ENCODE measurements at regions not wholly inside any gene's neighbourhood (a gene's known extent, or its start where the extent isn't known, plus 50 kb on each side); places are given as distances from the start of the nearest gene placed in this dataset.

DNA sequence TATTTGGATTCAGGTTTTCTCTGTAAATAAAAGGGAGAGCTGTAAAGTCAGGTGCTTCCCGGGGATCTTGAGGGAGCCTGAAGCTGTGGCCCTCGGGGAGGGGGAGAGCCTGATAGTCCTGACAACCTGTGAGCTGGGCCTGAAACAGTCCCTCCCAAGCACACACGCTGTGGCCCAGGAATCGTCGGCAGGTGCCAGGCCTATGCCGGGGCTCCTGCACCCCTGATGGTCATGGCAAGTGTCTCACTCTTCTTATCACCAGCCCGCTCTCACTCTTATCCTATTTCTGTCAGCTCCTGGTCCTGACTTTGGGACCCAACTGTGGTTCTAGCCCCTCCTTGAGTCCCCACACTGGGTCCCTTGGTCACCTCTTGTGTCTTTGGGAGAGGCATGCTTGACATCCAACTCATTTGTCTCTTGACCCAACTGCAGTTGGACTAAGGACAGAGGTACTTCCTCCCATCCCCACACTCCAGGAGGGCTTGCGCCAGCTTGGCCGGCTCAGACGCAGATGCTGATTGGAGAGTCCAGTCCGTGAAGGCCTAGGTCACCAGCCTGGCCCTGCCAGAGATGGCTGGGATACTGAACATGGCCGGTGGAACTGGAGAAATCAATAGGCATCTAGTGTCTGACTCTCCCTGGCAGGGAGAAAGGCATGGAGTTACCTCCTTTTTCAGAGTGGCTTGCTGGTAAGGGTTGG, 170.5 kb upstream of the WSCD1 start:
- Histone ChIP-seq H3K9me1 (ENCODE audit: insufficient read depth, low read length) (no peaks in the 10 kb centered on the region), H4K91ac (ENCODE audit: insufficient read depth, low read depth, low read length) (no peak overlapping the region), H3K9ac (ENCODE audit: low read depth, low read length) (no peak overlapping the region), H3K18ac (ENCODE audit: low read depth, low read length) (no peak overlapping the region), H2BK120ac (ENCODE audit: low read depth, low read length) (no peak overlapping the region), H2BK20ac (ENCODE audit: low read depth, low read length) (no peak overlapping the region), H2BK15ac (ENCODE audit: low read depth, low read length) (no peak overlapping the region), H2AFZ (replicated peaks; ENCODE audit: low read length, poor library complexity) (no peak overlapping the region), H3K14ac (replicated peaks; ENCODE audit: low read depth, low read length) (no peak overlapping the region), H4K5ac (ENCODE audit: low read depth, low read length) (no peak overlapping the region), H3K4me2 (ENCODE audit: low read depth, low read length) (no peak overlapping the region), H3K79me1 (ENCODE audit: low read depth in 1 of 2, low read length in 2 of 2) (no peaks in the 10 kb centered on the region), H2BK5ac (ENCODE audit: low read depth, low read length, poor library complexity, severe bottlenecking) (no peak overlapping the region), H3K4me3 (ENCODE audit: insufficient read depth, low read depth, low read length) (no peak overlapping the region), H2AK5ac (ENCODE audit: low read depth, low read length) (no peak overlapping the region), H3K27me3 (ENCODE audit: control insufficient read depth, insufficient read depth, low read length) (no peaks in the 10 kb centered on the region), H3K23ac (ENCODE audit: low read depth, low read length) (no peak overlapping the region), H3K4me1 (ENCODE audit: control insufficient read depth, insufficient read depth, low read length) (no peaks in the 10 kb centered on the region), H3K9me3 (ENCODE audit: control insufficient read depth, insufficient read depth, low read length) (peaks cover 12% of the 10 kb centered on the region), H3K36me3 (ENCODE audit: control insufficient read depth, insufficient read depth, low read length) (no peaks in the 10 kb centered on the region), H2AK9ac (replicated peaks; ENCODE audit: low read depth, low read length, poor library complexity) (no peak overlapping the region), H4K8ac (ENCODE audit: low read depth in 2 of 2, low read length in 2 of 2) (no peak overlapping the region), H4K20me1 (ENCODE audit: insufficient read depth, low read length) (no peaks in the 10 kb centered on the region), H3K27ac (ENCODE audit: insufficient read depth, low read length) (no peak overlapping the region), H3K4ac (ENCODE audit: low read depth, low read length) (no peak overlapping the region), H3K56ac (ENCODE audit: extremely low read depth, insufficient read depth, low read length) (no peak overlapping the region)
- dilution Hi-C loops (cut with HindIII; ENCODE audit: low sequenced_read_pairs, unreplicated experiment) (no loop called here), intact Hi-C loops (cut with micrococcal nuclease) (no loop called here), in situ Hi-C loops (cut with MboI; ENCODE audit: low sequenced_read_pairs) (no loop called here)
- ChIA-PET POLR2A (ENCODE audit: unreplicated experiment) (no interaction called here), CTCF (no interaction called here)
- no TSS peak for BruUV-seq (replicated peaks)
- TF ChIP-seq, protein P1, sequence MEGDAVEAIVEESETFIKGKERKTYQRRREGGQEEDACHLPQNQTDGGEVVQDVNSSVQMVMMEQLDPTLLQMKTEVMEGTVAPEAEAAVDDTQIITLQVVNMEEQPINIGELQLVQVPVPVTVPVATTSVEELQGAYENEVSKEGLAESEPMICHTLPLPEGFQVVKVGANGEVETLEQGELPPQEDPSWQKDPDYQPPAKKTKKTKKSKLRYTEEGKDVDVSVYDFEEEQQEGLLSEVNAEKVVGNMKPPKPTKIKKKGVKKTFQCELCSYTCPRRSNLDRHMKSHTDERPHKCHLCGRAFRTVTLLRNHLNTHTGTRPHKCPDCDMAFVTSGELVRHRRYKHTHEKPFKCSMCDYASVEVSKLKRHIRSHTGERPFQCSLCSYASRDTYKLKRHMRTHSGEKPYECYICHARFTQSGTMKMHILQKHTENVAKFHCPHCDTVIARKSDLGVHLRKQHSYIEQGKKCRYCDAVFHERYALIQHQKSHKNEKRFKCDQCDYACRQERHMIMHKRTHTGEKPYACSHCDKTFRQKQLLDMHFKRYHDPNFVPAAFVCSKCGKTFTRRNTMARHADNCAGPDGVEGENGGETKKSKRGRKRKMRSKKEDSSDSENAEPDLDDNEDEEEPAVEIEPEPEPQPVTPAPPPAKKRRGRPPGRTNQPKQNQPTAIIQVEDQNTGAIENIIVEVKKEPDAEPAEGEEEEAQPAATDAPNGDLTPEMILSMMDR (conservative IDR thresholded peaks at IDR 0.05; ENCODE audit: low read depth, low read length): no peak
- TF ChIP-seq FOS (IDR thresholded peaks at IDR 0.05; ENCODE audit: low read depth, low read length) (no peak), RFX5 (IDR thresholded peaks at IDR 0.05; ENCODE audit: low read depth, low read length) (no peak), MXI1 (IDR thresholded peaks at IDR 0.05; ENCODE audit: borderline replicate concordance, low read depth, low read length) (no peak), RAD21 (IDR thresholded peaks at IDR 0.05; ENCODE audit: low read length) (no peak), MAZ (IDR thresholded peaks at IDR 0.05; ENCODE audit: borderline replicate concordance, low read depth, low read length) (no peak), CHD1 (IDR thresholded peaks at IDR 0.05; ENCODE audit: low read depth, low read length) (no peak), MAFK (IDR thresholded peaks at IDR 0.05; ENCODE audit: low read depth, low read length) (no peak), RCOR1 (IDR thresholded peaks at IDR 0.05; ENCODE audit: insufficient replicate concordance, low read length) (no peak), BHLHE40 (IDR thresholded peaks at IDR 0.05; ENCODE audit: low read depth, low read length) (no peak), SMC3 (IDR thresholded peaks at IDR 0.05; ENCODE audit: low read depth, low read length) (no peak), POLR2A (IDR thresholded peaks at IDR 0.05; ENCODE audit: low read depth, low read length) (no peak), NFE2L2 (IDR thresholded peaks at IDR 0.05; ENCODE audit: low read depth, low read length) (no peak), CEBPB (IDR thresholded peaks at IDR 0.05; ENCODE audit: low read depth, low read length) (no peak)
- TF ChIP-seq, protein P2, sequence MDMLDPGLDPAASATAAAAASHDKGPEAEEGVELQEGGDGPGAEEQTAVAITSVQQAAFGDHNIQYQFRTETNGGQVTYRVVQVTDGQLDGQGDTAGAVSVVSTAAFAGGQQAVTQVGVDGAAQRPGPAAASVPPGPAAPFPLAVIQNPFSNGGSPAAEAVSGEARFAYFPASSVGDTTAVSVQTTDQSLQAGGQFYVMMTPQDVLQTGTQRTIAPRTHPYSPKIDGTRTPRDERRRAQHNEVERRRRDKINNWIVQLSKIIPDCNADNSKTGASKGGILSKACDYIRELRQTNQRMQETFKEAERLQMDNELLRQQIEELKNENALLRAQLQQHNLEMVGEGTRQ (IDR thresholded peaks at IDR 0.05; ENCODE audit: low read depth, low read length): no peak
- TF ChIP-seq, protein P3, sequence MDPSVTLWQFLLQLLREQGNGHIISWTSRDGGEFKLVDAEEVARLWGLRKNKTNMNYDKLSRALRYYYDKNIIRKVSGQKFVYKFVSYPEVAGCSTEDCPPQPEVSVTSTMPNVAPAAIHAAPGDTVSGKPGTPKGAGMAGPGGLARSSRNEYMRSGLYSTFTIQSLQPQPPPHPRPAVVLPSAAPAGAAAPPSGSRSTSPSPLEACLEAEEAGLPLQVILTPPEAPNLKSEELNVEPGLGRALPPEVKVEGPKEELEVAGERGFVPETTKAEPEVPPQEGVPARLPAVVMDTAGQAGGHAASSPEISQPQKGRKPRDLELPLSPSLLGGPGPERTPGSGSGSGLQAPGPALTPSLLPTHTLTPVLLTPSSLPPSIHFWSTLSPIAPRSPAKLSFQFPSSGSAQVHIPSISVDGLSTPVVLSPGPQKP (IDR thresholded peaks at IDR 0.05; ENCODE audit: borderline replicate concordance, low read depth, low read length): no peak
- ATAC-seq (ENCODE audit: low read depth) (no peak), DNase-seq (no peak)
- WGBS, 2 experiments (ENCODE audit: extremely low coverage in 2 of 2, insufficient read length in 1 of 2): 20% methylated on average over 1 of the region's 12 CpGs; no CpG with 5 or more reads in 1 of the 2 experiments
